ENCODE measurements at regions not wholly inside any gene's neighbourhood (a gene's known extent, or its start where the extent isn't known, plus 50 kb on each side); places are given as distances from the start of the nearest gene placed in this dataset.

DNA sequence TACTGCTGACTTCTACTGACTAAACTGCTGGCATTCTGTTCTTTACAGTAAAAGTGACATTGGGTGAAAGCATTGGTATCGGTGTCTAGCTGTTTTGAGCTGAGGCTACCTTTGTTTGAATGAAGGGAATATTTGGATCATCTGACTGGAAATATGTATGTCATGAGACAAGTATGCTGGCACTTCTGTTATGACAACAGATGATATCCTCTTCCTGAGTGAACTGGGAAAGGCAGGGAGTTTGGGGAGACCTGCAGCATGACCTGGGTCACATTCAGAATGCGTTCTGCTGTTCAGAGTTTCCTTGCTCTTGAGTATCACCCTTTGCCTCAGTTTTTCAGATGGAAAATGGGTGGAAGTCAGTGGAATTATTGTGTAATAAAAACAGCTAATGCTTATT is 81.8 kb downstream of the PLCE1 start:
- Histone ChIP-seq H3K4me3 (replicated peaks; ENCODE audit: insufficient read depth, low read length) (no peak overlapping the region), H3K27ac (replicated peaks) (no peak overlapping the region), H3K27me3 (ENCODE audit: insufficient read depth, poor library complexity, severe bottlenecking) (no peaks in the 10 kb centered on the region)
- TF ChIP-seq POLR2AphosphoS5 (IDR thresholded peaks at IDR 0.05; ENCODE audit: low read depth) (no peak), SPI1 (IDR thresholded peaks at IDR 0.05; ENCODE audit: borderline replicate concordance, low read depth) (no peak)
- TF ChIP-seq, protein P1, sequence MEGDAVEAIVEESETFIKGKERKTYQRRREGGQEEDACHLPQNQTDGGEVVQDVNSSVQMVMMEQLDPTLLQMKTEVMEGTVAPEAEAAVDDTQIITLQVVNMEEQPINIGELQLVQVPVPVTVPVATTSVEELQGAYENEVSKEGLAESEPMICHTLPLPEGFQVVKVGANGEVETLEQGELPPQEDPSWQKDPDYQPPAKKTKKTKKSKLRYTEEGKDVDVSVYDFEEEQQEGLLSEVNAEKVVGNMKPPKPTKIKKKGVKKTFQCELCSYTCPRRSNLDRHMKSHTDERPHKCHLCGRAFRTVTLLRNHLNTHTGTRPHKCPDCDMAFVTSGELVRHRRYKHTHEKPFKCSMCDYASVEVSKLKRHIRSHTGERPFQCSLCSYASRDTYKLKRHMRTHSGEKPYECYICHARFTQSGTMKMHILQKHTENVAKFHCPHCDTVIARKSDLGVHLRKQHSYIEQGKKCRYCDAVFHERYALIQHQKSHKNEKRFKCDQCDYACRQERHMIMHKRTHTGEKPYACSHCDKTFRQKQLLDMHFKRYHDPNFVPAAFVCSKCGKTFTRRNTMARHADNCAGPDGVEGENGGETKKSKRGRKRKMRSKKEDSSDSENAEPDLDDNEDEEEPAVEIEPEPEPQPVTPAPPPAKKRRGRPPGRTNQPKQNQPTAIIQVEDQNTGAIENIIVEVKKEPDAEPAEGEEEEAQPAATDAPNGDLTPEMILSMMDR (IDR thresholded peaks at IDR 0.05; ENCODE audit: insufficient read depth, low read length) = no peak
- TF ChIP-seq, protein P2, sequence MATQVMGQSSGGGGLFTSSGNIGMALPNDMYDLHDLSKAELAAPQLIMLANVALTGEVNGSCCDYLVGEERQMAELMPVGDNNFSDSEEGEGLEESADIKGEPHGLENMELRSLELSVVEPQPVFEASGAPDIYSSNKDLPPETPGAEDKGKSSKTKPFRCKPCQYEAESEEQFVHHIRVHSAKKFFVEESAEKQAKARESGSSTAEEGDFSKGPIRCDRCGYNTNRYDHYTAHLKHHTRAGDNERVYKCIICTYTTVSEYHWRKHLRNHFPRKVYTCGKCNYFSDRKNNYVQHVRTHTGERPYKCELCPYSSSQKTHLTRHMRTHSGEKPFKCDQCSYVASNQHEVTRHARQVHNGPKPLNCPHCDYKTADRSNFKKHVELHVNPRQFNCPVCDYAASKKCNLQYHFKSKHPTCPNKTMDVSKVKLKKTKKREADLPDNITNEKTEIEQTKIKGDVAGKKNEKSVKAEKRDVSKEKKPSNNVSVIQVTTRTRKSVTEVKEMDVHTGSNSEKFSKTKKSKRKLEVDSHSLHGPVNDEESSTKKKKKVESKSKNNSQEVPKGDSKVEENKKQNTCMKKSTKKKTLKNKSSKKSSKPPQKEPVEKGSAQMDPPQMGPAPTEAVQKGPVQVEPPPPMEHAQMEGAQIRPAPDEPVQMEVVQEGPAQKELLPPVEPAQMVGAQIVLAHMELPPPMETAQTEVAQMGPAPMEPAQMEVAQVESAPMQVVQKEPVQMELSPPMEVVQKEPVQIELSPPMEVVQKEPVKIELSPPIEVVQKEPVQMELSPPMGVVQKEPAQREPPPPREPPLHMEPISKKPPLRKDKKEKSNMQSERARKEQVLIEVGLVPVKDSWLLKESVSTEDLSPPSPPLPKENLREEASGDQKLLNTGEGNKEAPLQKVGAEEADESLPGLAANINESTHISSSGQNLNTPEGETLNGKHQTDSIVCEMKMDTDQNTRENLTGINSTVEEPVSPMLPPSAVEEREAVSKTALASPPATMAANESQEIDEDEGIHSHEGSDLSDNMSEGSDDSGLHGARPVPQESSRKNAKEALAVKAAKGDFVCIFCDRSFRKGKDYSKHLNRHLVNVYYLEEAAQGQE (IDR thresholded peaks at IDR 0.05; ENCODE audit: insufficient replicate concordance, low read depth) = no peak
- no peak for DNase-seq (ENCODE audit: low read depth in 1 of 2, low spot score in 1 of 2)

DNA sequence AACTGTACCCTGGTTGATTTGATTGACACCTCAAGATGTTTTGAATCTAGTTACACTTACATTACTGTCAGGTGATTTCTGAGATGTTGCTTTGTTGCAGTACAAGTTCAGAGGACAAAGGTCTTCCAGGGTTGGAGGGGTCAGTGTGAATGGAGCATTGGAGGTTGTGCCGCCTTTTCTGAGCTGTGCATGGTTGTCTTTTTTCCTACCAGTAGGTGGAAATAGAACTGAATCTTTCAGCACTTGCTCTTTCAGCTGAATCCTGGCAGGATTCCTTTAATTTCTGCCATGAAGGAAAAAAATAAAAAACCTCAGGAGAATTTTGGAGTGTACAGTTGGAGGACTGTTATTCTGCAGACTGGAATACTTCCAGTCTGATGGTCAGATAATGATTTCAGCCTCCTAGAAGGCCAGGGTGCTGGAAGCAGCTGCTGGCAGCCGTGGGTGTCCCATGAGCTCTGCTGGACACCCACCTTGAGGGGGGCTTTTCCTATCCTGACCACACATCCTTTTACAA is 82.7 kb downstream of the PLCE1 start:
- Histone ChIP-seq H3K27me3 (ENCODE audit: insufficient read depth, poor library complexity, severe bottlenecking) (no peaks in the 10 kb centered on the region), H3K27ac (replicated peaks) (no peak overlapping the region), H3K4me3 (replicated peaks; ENCODE audit: insufficient read depth, low read length) (no peak overlapping the region)
- TF ChIP-seq POLR2AphosphoS5 (IDR thresholded peaks at IDR 0.05; ENCODE audit: low read depth) = no peak
- TF ChIP-seq, protein P1 (IDR thresholded peaks at IDR 0.05; ENCODE audit: insufficient read depth, low read length) = no peak
- no peak for TF ChIP-seq SPI1 (IDR thresholded peaks at IDR 0.05; ENCODE audit: borderline replicate concordance, low read depth)
- TF ChIP-seq GABPA (IDR thresholded peaks at IDR 0.05; ENCODE audit: low read depth) = no peak
- TF ChIP-seq, protein P2 (IDR thresholded peaks at IDR 0.05; ENCODE audit: insufficient replicate concordance, low read depth) = no peak
- no peak for DNase-seq (ENCODE audit: low read depth in 1 of 2, low spot score in 1 of 2)

DNA sequence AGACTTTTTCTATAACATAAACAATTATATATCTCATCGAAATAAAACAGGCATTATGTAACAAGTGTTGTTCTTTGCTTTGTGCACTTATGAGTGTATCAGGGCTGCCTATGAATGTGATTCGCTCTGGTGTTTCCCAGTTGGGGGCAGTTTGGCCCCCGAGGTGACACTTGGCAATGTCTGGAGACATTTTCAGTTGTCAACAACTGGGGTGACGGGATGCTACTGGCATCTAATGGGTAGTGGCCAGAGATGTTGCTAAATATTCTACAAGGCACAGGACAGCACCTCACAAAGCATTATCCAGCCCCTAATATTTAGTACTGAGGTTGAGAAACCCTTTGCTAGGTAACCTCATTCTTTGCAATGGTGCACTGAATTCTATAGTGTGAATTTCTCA is 83.3 kb downstream of the PLCE1 start:
- Histone ChIP-seq H3K27ac (replicated peaks) (no peak overlapping the region), H3K27me3 (ENCODE audit: insufficient read depth, poor library complexity, severe bottlenecking) (no peaks in the 10 kb centered on the region), H3K4me3 (replicated peaks; ENCODE audit: insufficient read depth, low read length) (no peak overlapping the region)
- TF ChIP-seq, protein P2 (IDR thresholded peaks at IDR 0.05; ENCODE audit: insufficient replicate concordance, low read depth) = no peak
- TF ChIP-seq SPI1 (IDR thresholded peaks at IDR 0.05; ENCODE audit: borderline replicate concordance, low read depth) = no peak
- TF ChIP-seq, protein P1 (IDR thresholded peaks at IDR 0.05; ENCODE audit: insufficient read depth, low read length) = no peak
- TF ChIP-seq POLR2AphosphoS5 (IDR thresholded peaks at IDR 0.05; ENCODE audit: low read depth) = no peak
- no peak for TF ChIP-seq GABPA (IDR thresholded peaks at IDR 0.05; ENCODE audit: low read depth)
- DNase-seq (ENCODE audit: low read depth in 1 of 2, low spot score in 1 of 2) = no peak
